C4-2B (cell line): ENCODE measurements at regions not wholly inside any gene's neighbourhood (a gene's known extent, or its start where the extent isn't known, plus 50 kb on each side); places are given as distances from the start of the nearest gene placed in this dataset.

Experiments used
- ZFX ChIP-seq: fragments of 450-650 bp; IDR thresholded peaks from 2 replicates; pipeline ENCODE4 v1.6.1; 2017
- TF ChIP-seq, protein P1 (sequence below): fragments of 450-650 bp; conservative IDR thresholded peaks from 2 replicates; pipeline ENCODE4 v1.5.1; 2017; ENCODE audit warnings: mild to moderate bottlenecking

DNA sequence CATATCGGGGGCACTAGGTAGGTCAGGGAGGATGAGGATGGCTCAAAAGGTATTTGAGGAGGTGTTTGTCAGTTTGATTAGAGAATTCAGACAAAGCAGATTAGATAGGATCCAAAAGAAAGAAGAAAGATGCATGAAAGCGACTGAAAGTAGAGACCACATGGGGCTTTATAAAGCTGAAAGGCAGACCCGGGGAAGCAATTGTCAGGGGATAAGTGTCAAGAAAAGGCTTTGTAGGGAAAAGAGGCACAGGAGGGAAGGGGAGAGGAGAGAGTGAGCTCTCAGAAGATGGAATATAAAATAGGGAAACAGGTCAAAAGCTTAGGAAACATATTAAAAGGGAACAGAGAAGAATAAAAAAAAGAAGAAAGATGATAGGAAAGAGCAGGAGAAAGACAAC lies 308.2 kb upstream of the RORA start:
- TF ChIP-seq, protein P1, sequence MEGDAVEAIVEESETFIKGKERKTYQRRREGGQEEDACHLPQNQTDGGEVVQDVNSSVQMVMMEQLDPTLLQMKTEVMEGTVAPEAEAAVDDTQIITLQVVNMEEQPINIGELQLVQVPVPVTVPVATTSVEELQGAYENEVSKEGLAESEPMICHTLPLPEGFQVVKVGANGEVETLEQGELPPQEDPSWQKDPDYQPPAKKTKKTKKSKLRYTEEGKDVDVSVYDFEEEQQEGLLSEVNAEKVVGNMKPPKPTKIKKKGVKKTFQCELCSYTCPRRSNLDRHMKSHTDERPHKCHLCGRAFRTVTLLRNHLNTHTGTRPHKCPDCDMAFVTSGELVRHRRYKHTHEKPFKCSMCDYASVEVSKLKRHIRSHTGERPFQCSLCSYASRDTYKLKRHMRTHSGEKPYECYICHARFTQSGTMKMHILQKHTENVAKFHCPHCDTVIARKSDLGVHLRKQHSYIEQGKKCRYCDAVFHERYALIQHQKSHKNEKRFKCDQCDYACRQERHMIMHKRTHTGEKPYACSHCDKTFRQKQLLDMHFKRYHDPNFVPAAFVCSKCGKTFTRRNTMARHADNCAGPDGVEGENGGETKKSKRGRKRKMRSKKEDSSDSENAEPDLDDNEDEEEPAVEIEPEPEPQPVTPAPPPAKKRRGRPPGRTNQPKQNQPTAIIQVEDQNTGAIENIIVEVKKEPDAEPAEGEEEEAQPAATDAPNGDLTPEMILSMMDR: no peak
- TF ChIP-seq ZFX: no peak
